Posterior vena cava (tissue), 2 donors: ENCODE measurements at regions not wholly inside any gene's neighbourhood (a gene's known extent, or its start where the extent isn't known, plus 50 kb on each side); places are given as distances from the start of the nearest gene placed in this dataset.

Source experiments
- DNase-seq: peaks from one replicate; pipeline ENCODE4 v3.0.0-alpha.2; 2020; ENCODE audit warnings: low spot score
- intact Hi-C, 2 donors: fragments of 100-400 bp; cut with DNase I; formaldehyde crosslinking; loops; one replicate each; pipeline versions ENCODE4 v1.14.1 to v1.14.2; 2022 to 2023
- donor health status: DM: yes; HTN: yes; CAD: no.
- donor health status: DM: yes; HTN: yes; CAD: no.

GRCh38 chr5:74261866-74262265 is 378.7 kb downstream of the ENC1 start:
- no peak for DNase-seq
- intact Hi-C loops: loop anchor here in 1 of 2 donors (1.0 kb wide), 1 partner anchor 8 kb away; no protein-coding TSS in a partner anchor

DNA sequence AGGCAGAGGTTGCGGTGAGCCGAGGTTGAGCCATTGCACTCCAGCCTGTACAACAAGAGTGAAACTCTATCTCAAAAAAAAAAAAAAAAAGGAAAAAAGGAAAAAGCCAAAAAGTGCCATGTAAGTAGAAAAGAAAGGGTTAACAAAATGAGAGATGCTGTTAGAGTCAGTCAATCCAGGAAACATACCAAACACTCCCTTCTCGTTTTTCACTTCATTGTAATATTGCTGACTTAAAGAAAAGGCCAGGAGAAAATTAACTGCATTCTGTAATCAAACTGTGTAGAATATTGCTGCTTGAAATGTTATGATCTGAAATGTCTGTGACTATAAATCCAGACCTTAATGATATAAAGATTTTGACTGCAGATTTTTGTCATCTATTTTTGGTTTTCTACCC is 379.1 kb downstream of the ENC1 start:
- no peak for DNase-seq
- intact Hi-C loops: no loop called here

- intact Hi-C loops: loop anchor here in 1 of 2 donors (10.0 kb wide), 1 partner anchor 105 kb away; no protein-coding TSS in a partner anchor
- DNase-seq: no peak
Measured at GRCh38 chr5:74259572-74259971, 381.0 kb downstream of the ENC1 start.

- no peak for DNase-seq
- intact Hi-C loops: loop anchor here in 1 of 2 donors (10.0 kb wide), 1 partner anchor 107 kb away; no protein-coding TSS in a partner anchor
Measured at GRCh38 chr5:74258314-74258665, 382.2 kb downstream of the ENC1 start.

- intact Hi-C loops: loop anchor here in 1 of 2 donors (10.0 kb wide), 1 partner anchor 107 kb away; no protein-coding TSS in a partner anchor
- DNase-seq: peak; percentile 94
Measured at GRCh38 chr5:74257645-74258313, 382.7 kb downstream of the ENC1 start.

- intact Hi-C loops: loop anchor here in 1 of 2 donors (10.0 kb wide), 1 partner anchor 108 kb away; no protein-coding TSS in a partner anchor
- no peak for DNase-seq
Measured at GRCh38 chr5:74257060-74257527, 383.4 kb downstream of the ENC1 start.

GRCh38 chr5:74255692-74256392 is 384.7 kb downstream of the ENC1 start:
- DNase-seq: no peak

GRCh38 chr5:74254257-74254656 is 386.3 kb downstream of the ENC1 start:
- intact Hi-C loops: loop anchor here in 1 of 2 donors (10.0 kb wide), 1 partner anchor 111 kb away; no protein-coding TSS in a partner anchor
- no peak for DNase-seq

More at GRCh38 chr5:74255692-74256392, 384.7 kb downstream of the ENC1 start:
- intact Hi-C loops: loop anchor here in 1 of 2 donors (10.0 kb wide), 1 partner anchor 109 kb away; no protein-coding TSS in a partner anchor

DNA sequence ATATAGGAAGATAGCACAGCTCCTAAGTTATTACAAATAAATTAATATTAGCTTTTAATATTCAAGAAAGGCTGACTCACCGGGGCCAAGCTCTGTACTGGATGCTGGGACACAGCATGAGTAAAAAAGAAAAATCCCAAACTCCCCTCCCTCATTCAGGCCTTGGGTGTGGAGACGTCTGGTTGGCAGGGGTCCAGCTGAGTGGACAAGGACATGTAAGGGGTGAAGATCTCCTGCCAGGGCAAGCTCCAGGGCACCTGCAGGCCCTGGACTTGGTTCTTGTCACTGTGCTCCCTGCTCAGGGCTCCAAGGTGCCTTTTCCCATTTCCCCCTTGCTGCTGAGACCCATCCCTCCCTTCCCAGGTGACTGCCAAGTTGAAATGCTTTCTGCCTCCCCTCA is 388.5 kb downstream of the ENC1 start:
- peak; percentile 84 for DNase-seq
- intact Hi-C loops: loop anchor here in 1 of 2 donors (10.0 kb wide), 1 partner anchor 113 kb away; no protein-coding TSS in a partner anchor

GRCh38 chr5:74251141-74252035 is 389.1 kb downstream of the ENC1 start:
- DNase-seq: no peak
- intact Hi-C loops: loop anchor here in 1 of 2 donors (10.0 kb wide), 1 partner anchor 113 kb away; no protein-coding TSS in a partner anchor

DNA sequence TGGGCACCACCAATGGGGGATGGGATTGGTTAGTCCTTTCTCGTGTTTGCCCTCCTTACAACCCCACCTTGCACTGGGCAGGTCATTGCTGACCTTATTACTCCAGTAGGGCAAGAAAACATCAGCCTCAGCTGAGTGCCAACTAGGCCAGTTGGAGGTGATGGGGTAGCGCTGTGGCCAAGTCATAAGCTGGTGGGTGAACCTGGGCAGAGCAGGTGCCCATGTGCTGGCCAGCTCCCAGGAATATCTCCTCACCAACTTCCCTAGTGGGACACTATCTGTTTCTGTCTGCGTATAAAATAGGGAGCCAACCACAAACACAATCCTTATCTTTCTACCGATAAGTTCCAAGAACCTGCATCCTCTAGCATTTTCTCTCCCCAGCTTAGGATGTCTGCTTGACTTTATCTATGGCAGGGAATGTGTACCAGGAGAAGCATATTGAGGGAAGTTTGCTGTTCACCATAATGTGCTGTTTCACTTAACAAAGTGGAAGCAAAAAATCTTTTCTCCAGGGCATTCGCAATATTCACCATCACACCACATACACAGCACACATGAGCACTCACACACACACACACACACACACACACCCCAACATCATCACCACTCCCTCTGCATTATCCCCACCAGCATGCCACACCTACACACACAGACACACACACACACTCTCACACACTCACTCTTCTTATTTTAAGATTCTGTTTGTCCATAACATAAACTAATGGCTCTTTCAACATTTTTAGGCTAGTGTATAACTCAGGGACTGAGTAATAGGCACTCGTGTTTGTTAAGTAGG is 390.0 kb downstream of the ENC1 start:
- intact Hi-C loops: loop anchor here in 1 of 2 donors (10.0 kb wide), 1 partner anchor 114 kb away; no protein-coding TSS in a partner anchor
- no peak for DNase-seq

GRCh38 chr5:74248576-74248975 is 392.0 kb downstream of the ENC1 start:
- intact Hi-C loops: no loop called here
- DNase-seq: no peak

DNA sequence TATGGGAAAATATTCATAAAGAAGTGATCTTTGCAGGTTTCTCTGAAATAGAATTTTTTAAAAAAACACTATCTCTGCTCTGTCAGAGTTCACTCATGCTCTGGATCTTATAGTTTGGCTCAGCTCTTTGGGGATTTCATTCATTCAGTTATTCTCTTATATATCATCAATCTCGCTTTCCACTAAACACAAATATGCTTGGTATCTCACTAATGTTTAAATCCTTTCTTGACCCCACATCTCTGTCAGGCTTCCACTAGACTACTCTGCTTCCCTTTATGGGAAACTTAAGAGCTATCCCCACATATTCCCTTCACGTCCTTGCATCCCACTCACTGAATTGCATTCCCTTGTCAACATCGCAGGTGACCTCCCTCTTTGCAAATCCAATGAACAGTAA is 396.1 kb downstream of the ENC1 start:
- intact Hi-C loops: no loop called here
- DNase-seq: no peak

GRCh38 chr5:74243634-74244033 is 396.9 kb downstream of the ENC1 start:
- intact Hi-C loops: no loop called here
- no peak for DNase-seq

DNA sequence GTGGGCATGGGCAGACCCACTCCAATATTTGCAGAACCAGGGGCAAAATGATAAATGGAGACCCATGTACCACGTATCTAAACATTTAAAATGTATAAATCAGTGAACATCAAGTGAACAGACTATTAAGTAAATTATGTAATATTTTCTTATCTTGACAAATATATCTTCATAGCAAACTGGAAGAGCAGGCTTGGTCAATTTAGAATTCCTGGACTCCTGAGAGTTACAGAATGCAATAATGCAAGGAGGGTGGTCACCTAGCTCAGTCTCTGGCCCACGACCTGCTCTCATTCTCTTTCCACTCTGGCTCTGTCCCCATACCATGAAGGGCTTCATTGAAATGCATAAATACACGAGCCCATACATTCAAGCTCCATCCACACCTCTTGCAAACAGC is 398.0 kb downstream of the ENC1 start:
- intact Hi-C loops: no loop called here
- DNase-seq: no peak

DNA sequence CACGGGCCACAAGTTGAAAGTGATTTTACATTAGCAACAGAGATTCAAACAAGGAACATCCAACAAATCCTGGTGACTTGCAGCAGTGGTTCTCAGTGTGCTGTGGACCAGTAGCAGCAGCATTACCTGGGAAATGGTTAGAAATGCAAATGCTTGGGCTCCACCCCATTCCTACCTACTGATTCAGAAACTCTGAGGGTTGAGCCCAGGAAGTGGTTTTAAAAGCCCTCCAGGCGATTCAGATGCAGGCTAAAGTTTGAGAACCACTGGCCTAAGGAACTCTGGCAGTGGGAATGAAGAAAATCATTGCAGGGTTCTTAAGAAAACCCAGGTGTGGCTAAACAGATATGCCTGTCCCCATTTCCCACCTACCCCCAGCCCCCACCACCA is 398.8 kb downstream of the ENC1 start:
- no peak for DNase-seq
- intact Hi-C loops: no loop called here

DNA sequence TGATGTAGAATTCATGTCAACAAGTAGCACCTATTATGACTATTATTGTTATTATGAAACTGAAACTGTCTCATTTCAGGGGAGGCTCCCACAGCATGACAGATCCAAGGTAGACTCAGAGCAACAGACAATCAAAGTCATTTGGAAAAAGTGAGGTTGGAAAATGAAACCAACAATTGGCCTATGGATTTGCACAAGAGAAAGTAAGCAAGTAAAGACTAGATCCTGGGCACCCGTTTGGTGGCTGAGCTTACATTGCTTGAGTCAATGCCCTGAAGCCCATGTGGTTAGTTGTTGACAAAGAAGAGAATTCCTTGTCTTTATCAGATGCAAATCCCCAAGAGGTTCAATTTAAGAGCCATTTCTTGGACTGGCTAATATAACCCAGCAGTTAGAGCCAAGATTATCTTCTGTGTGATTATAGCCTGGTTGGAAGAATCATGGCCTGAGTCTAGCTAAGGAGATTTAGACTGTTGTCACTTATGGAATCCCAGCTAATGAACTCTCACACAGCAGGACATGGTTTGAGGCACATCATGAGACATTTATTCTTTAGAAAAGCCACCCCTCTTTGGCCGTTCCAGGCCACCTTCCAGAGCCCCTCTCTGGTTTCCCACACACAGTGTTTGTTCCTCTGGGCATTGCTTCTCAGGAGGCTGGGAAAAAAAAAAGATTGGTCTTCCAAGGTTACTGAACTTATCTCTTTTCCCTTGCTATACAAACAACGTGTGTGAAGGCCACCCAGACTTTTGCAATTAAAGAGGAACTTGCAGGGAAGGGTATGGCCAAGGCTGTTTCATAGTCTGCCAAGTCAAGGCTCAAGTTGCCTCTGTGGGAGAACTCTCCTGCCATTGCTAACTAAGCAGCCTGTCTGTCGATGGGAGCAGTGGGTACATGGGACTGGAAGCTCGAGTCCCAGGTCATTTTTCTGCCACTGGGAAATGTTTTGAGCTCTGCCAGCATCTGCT is 399.5 kb downstream of the ENC1 start:
- no peak for DNase-seq
- intact Hi-C loops: no loop called here
